Small intestine (tissue), 7 donors: ENCODE measurements at regions not wholly inside any gene's neighbourhood (a gene's known extent, or its start where the extent isn't known, plus 50 kb on each side); places are given as distances from the start of the nearest gene placed in this dataset.

ENCODE experiments used
- DNase-seq, 2 donors: peaks; one replicate each; pipeline versions ENCODE4 v3.0.0 to v3.0.0-alpha.2; 2013
- FAIRE-seq: peaks from 2 replicates; lab custom pipeline; 2012; peaks lifted over from hg19 to GRCh38; lab: Jason Lieb, UNC
- H3K27ac ChIP-seq, 3 donors: one replicate each; pipeline ENCODE4 v1.5.1; 2013; ENCODE audit warnings: low read length in 2 of 3, mild to moderate bottlenecking in 2 of 3, control low read depth in 1 of 3, inconsistent platforms in 1 of 3, low read depth in 1 of 3, moderate library complexity in 1 of 3
- H3K27me3 ChIP-seq, 3 donors: one replicate each; pipeline ENCODE4 v1.6.1; 2013; ENCODE audit warnings: low read length in 3 of 3, inconsistent platforms in 1 of 3; ENCODE audit not compliant: control insufficient read depth in 3 of 3, insufficient read depth in 3 of 3
- H3K36me3 ChIP-seq, 3 donors: one replicate each; pipeline ENCODE4 v1.6.1; 2013; ENCODE audit warnings: low read length in 3 of 3, inconsistent platforms in 1 of 3, low read depth in 1 of 3, mild to moderate bottlenecking in 1 of 3, moderate library complexity in 1 of 3; ENCODE audit not compliant: control insufficient read depth in 3 of 3, insufficient read depth in 2 of 3
- H3K4me1 ChIP-seq, 3 donors: one replicate each; pipeline ENCODE4 v1.6.1; 2013; ENCODE audit warnings: low read length in 2 of 3, inconsistent platforms in 1 of 3, low read depth in 1 of 3, mild to moderate bottlenecking in 1 of 3, moderate library complexity in 1 of 3; ENCODE audit not compliant: control insufficient read depth in 3 of 3, insufficient read depth in 2 of 3
- H3K4me3 ChIP-seq, 3 donors: one replicate each; pipeline ENCODE4 v1.5.1; 2013; ENCODE audit warnings: low read length in 3 of 3, control low read depth in 1 of 3, inconsistent platforms in 1 of 3, low read depth in 1 of 3, mild to moderate bottlenecking in 1 of 3, moderate library complexity in 1 of 3
- H3K9me3 ChIP-seq, 2 donors: one replicate each; pipeline ENCODE4 v1.6.1; 2013; ENCODE audit warnings: low read depth in 1 of 2, low read length in 1 of 2; ENCODE audit not compliant: control insufficient read depth in 2 of 2, insufficient read depth in 1 of 2
- WGBS, 3 donors: extraction: QIAGEN DNeasy Blood & Tissue Kit; methylation state at CpG; one replicate each; pipeline ENCODE4 v1.1.7; 2013; 5-methylcytosine and 5-hydroxymethylcytosine counted together
- donor health status: healthy with polysubstance abuse.
- donor health status: control.
- donor health status: control.
- donor health status: Bipolar disorder and iron deficiency.
- donor health status: healthy.

GRCh38 chr13:31452525-31452924 is 252.8 kb downstream of the B3GLCT start:
- Histone ChIP-seq H3K9me3 (no peaks in the 10 kb centered on the region), H3K4me1 (no peaks in the 10 kb centered on the region), H3K4me3 (no peak overlapping the region), H3K36me3 (no peaks in the 10 kb centered on the region), H3K27me3 (no peaks in the 10 kb centered on the region), H3K27ac (no peak overlapping the region)
- WGBS, 3 donors = 93% methylated on average over 2 of the region's 2 CpGs
- DNase-seq (no peak), FAIRE-seq (no peak)

- no peak for DNase-seq
- H3K27ac ChIP-seq = no peak overlapping the region
- no peak for FAIRE-seq
- H3K4me3 ChIP-seq = no peak overlapping the region
- H3K9me3 ChIP-seq = peaks cover 0 to 4% of the 10 kb centered on the region in 2 donors
- no peaks in the 10 kb centered on the region for H3K27me3 ChIP-seq
- no peaks in the 10 kb centered on the region for H3K36me3 ChIP-seq
- H3K4me1 ChIP-seq = no peaks in the 10 kb centered on the region
These were observed 255.8 kb downstream of the B3GLCT start for GRCh38 chr13:31455581-31455980.

- Histone ChIP-seq H3K27ac (no peak overlapping the region), H3K4me3 (no peak overlapping the region), H3K27me3 (no peaks in the 10 kb centered on the region), H3K9me3 (peaks cover 0 to 4% of the 10 kb centered on the region in 2 donors), H3K4me1 (no peaks in the 10 kb centered on the region), H3K36me3 (no peaks in the 10 kb centered on the region)
- FAIRE-seq (no peak), DNase-seq (no peak)
These were observed 256.3 kb downstream of the B3GLCT start for GRCh38 chr13:31456056-31456455.

GRCh38 chr13:31460061-31460460 is 260.3 kb downstream of the B3GLCT start:
- Histone ChIP-seq H3K4me3 (no peak overlapping the region), H3K4me1 (no peaks in the 10 kb centered on the region), H3K27ac (no peak overlapping the region), H3K36me3 (no peaks in the 10 kb centered on the region), H3K9me3 (peaks cover 0 to 4% of the 10 kb centered on the region in 2 donors), H3K27me3 (no peaks in the 10 kb centered on the region)
- 38 to 76% (median 45%) methylated on average over 3 of the region's 3 CpGs for whole genome bisulfite sequencing, 3 donors
- no peak for FAIRE-seq
- DNase-seq = peak in 1 of 2 donors; percentile 53

GRCh38 chr13:31461923-31462322 is 262.1 kb downstream of the B3GLCT start:
- peaks cover 0 to 4% of the 10 kb centered on the region in 2 donors for H3K9me3 ChIP-seq
- 83 to 90% (median 84%) methylated on average over 5 of the region's 5 CpGs for WGBS, 3 donors
- no peak for FAIRE-seq

GRCh38 chr13:31462766-31463165 is 263.0 kb downstream of the B3GLCT start:
- no peak overlapping the region for H3K27ac ChIP-seq
- no peak for DNase-seq
- H3K4me3 ChIP-seq = no peak overlapping the region
- FAIRE-seq = no peak
- H3K36me3 ChIP-seq = no peaks in the 10 kb centered on the region
- no peaks in the 10 kb centered on the region for H3K4me1 ChIP-seq
- 70 to 80% (median 72%) methylated on average over 3 of the region's 3 CpGs for WGBS, 3 donors
- no peaks in the 10 kb centered on the region for H3K27me3 ChIP-seq
- H3K9me3 ChIP-seq = peaks cover 0 to 4% of the 10 kb centered on the region in 2 donors

More at GRCh38 chr13:31461923-31462322, 262.1 kb downstream of the B3GLCT start:
- H3K36me3 ChIP-seq = no peaks in the 10 kb centered on the region
- H3K4me3 ChIP-seq = no peak overlapping the region
- no peaks in the 10 kb centered on the region for H3K27me3 ChIP-seq
- no peaks in the 10 kb centered on the region for H3K4me1 ChIP-seq
- no peak overlapping the region for H3K27ac ChIP-seq
- DNase-seq = no peak

GRCh38 chr13:31468114-31468902 is 268.5 kb downstream of the B3GLCT start:
- FAIRE-seq (no peak), DNase-seq (no peak)
- Histone ChIP-seq H3K9me3 (no peaks in the 10 kb centered on the region), H3K4me1 (no peaks in the 10 kb centered on the region), H3K4me3 (no peak overlapping the region), H3K27ac (no peak overlapping the region), H3K36me3 (no peaks in the 10 kb centered on the region), H3K27me3 (no peaks in the 10 kb centered on the region)
- WGBS, 3 donors = 65 to 72% (median 70%) methylated on average over 12 of the region's 12 CpGs

GRCh38 chr13:31469377-31469776 is 269.6 kb downstream of the B3GLCT start:
- FAIRE-seq (peak; percentile 19), DNase-seq (no peak)
- Histone ChIP-seq H3K27me3 (no peaks in the 10 kb centered on the region), H3K9me3 (no peaks in the 10 kb centered on the region), H3K36me3 (no peaks in the 10 kb centered on the region), H3K4me1 (no peaks in the 10 kb centered on the region), H3K27ac (no peak overlapping the region), H3K4me3 (no peak overlapping the region)

GRCh38 chr13:31476266-31476665 is 263.1 kb upstream of the RXFP2 start:
- no peaks in the 10 kb centered on the region for H3K9me3 ChIP-seq
- DNase-seq (no peak), FAIRE-seq (no peak)
- no peaks in the 10 kb centered on the region for H3K4me1 ChIP-seq
- WGBS, 3 donors = 25 to 36% (median 33%) methylated on average over 6 of the region's 6 CpGs
- H3K36me3 ChIP-seq = no peaks in the 10 kb centered on the region
- H3K4me3 ChIP-seq = no peak overlapping the region
- no peak overlapping the region for H3K27ac ChIP-seq
- no peaks in the 10 kb centered on the region for H3K27me3 ChIP-seq
